ENCODE measurements at regions not wholly inside any gene's neighbourhood (a gene's known extent, or its start where the extent isn't known, plus 50 kb on each side); places are given as distances from the start of the nearest gene placed in this dataset.

GRCh38 chr10:128693493-128694131 is 567.4 kb upstream of the MKI67 start:
- no peak for DNase-seq

GRCh38 chr10:128694168-128694850 is 568.1 kb upstream of the MKI67 start:
- no peak for DNase-seq

GRCh38 chr10:128694851-128695725 is 568.9 kb upstream of the MKI67 start:
- no peak for DNase-seq

GRCh38 chr10:128695931-128696330 is 569.7 kb upstream of the MKI67 start:
- no peak for DNase-seq

- no peak for DNase-seq
Observed at GRCh38 chr10:128697437-128697836, 571.2 kb upstream of the MKI67 start.

GRCh38 chr10:128701381-128701780 is 575.2 kb upstream of the MKI67 start:
- no peak for DNase-seq

GRCh38 chr10:128701837-128702236 is 575.6 kb upstream of the MKI67 start:
- DNase-seq = no peak

GRCh38 chr10:128704716-128705115 is 578.5 kb upstream of the MKI67 start:
- DNase-seq = no peak

- DNase-seq = no peak
Observed at GRCh38 chr10:128708182-128708581, 582.0 kb upstream of the MKI67 start.

GRCh38 chr10:128709686-128710085 is 583.5 kb upstream of the MKI67 start:
- no peak for DNase-seq

GRCh38 chr10:128710098-128710797 is 584.0 kb upstream of the MKI67 start:
- no peak for DNase-seq

- no peak for DNase-seq
Observed at GRCh38 chr10:128710798-128711183, 584.6 kb upstream of the MKI67 start.

GRCh38 chr10:128711806-128712205 is 585.6 kb upstream of the MKI67 start:
- DNase-seq = no peak

GRCh38 chr10:128712661-128713400 is 586.6 kb upstream of the MKI67 start:
- DNase-seq = no peak

- DNase-seq = no peak
Observed at GRCh38 chr10:128713471-128713870, 587.2 kb upstream of the MKI67 start.

GRCh38 chr10:128713874-128714570 is 587.8 kb upstream of the MKI67 start:
- DNase-seq = no peak

GRCh38 chr10:128714644-128715415 is 588.6 kb upstream of the MKI67 start:
- no peak for DNase-seq

- DNase-seq = no peak
Observed at GRCh38 chr10:128716181-128716580, 590.0 kb upstream of the MKI67 start.

GRCh38 chr10:128721963-128722445 is 595.8 kb upstream of the MKI67 start:
- no peak for DNase-seq

GRCh38 chr10:128722947-128723346 is 596.7 kb upstream of the MKI67 start:
- DNase-seq = no peak

Data from CD4-positive, alpha-beta T cell treated with Interleukin-15 for 1 hour (primary cell).